ENCODE measurements at regions not wholly inside any gene's neighbourhood (a gene's known extent, or its start where the extent isn't known, plus 50 kb on each side); places are given as distances from the start of the nearest gene placed in this dataset.

GRCh38 chr20:12821249-12821648 lies 187.5 kb upstream of the SPTLC3 start:
- POLR2A ChIA-PET (ENCODE audit: partially characterized antibody): no interaction called here
- no peak overlapping the region for H3K4me2 ChIP-seq (ENCODE audit: insufficient read depth in 1 of 2, low read depth in 2 of 2, low read length in 2 of 2)

More at GRCh38 chr20:12821249-12821648, 187.5 kb upstream of the SPTLC3 start:
- TF ChIP-seq TCF12 (IDR thresholded peaks at IDR 0.05; ENCODE audit: low read depth, low read length) (no peak), GTF2F1 (IDR thresholded peaks at IDR 0.05; ENCODE audit: borderline replicate concordance, low read depth, low read length) (no peak), KDM1A (IDR thresholded peaks at IDR 0.05; ENCODE audit: borderline replicate concordance, low read length) (no peak), GABPA (IDR thresholded peaks at IDR 0.05; ENCODE audit: borderline replicate concordance, insufficient read depth, low read length) (no peak), TBP (IDR thresholded peaks at IDR 0.05; ENCODE audit: low read depth, low read length) (no peak), E2F6 (IDR thresholded peaks at IDR 0.05) (no peak), BCL11A (IDR thresholded peaks at IDR 0.05; ENCODE audit: low read depth in 2 of 2, low read length in 2 of 2) (no peak), SP2 (IDR thresholded peaks at IDR 0.05; ENCODE audit: low read length) (no peak), MAX (IDR thresholded peaks at IDR 0.05) (no peak), POU5F1 (IDR thresholded peaks at IDR 0.05; ENCODE audit: low read depth, low read length) (no peak), FOSL1 (IDR thresholded peaks at IDR 0.05; ENCODE audit: insufficient read depth, low read depth, low read length) (no peak), BRCA1 (IDR thresholded peaks at IDR 0.05; ENCODE audit: low read depth, low read length) (no peak)
- H3K4ac ChIP-seq (replicated peaks; ENCODE audit: insufficient read length, low read depth, low read length): no peak overlapping the region
- H4K8ac ChIP-seq (ENCODE audit: extremely low read depth, insufficient read depth, low read length): no peak overlapping the region
- H2AK5ac ChIP-seq (ENCODE audit: low read depth, low read length): no peak overlapping the region
- H3K79me1 ChIP-seq (ENCODE audit: low read depth, low read length): no peaks in the 10 kb centered on the region
- H3K23ac ChIP-seq (ENCODE audit: insufficient read length): no peak overlapping the region
- H3K79me2 ChIP-seq (ENCODE audit: control insufficient read depth in 1 of 2, insufficient read depth in 2 of 2, low read length in 2 of 2): no peaks in the 10 kb centered on the region
- H3K23me2 ChIP-seq (ENCODE audit: low read depth, low read length): no peaks in the 10 kb centered on the region
- no peak overlapping the region for H3K4me3 ChIP-seq (ENCODE audit: extremely low read depth in 1 of 4, insufficient read depth in 2 of 4, low read depth in 3 of 4, low read length in 4 of 4)
- H3K14ac ChIP-seq (ENCODE audit: insufficient read length): no peak overlapping the region
- H3K4me1 ChIP-seq (replicated peaks in 1 of 4; ENCODE audit: control insufficient read depth in 3 of 4, insufficient read depth in 4 of 4, low read length in 3 of 4): no peaks in the 10 kb centered on the region
- H3K56ac ChIP-seq (replicated peaks; ENCODE audit: insufficient read length, low read depth, low read length): no peak overlapping the region
- H3K9me3 ChIP-seq (ENCODE audit: insufficient read depth in 2 of 2, low read depth in 1 of 2, low read length in 1 of 2): no peaks in the 10 kb centered on the region
- no peak overlapping the region for H2BK12ac ChIP-seq (ENCODE audit: low read depth, low read length)
- no peaks in the 10 kb centered on the region for H4K20me1 ChIP-seq (replicated peaks in 1 of 2; ENCODE audit: control insufficient read depth in 1 of 2, insufficient read depth in 2 of 2, low read length in 2 of 2)
- H2BK20ac ChIP-seq (ENCODE audit: low read length): no peak overlapping the region
- 92% methylated on average over 3 of the region's 3 CpGs; no CpG with 5 or more reads in 1 of the 2 experiments for WGBS, 2 experiments (ENCODE audit: extremely low coverage in 1 of 2, insufficient coverage in 1 of 2, insufficient read length in 1 of 2, insufficient replicate concordance in 2 of 2, low coverage in 1 of 2, low lambda C conversion rate in 2 of 2, missing lambda C conversion rate in 1 of 2)
- H3K27ac ChIP-seq (ENCODE audit: low read depth, low read length): no peak overlapping the region
- no peak overlapping the region for H2BK15ac ChIP-seq (ENCODE audit: low read length)
- H3K18ac ChIP-seq (ENCODE audit: extremely low read depth, low read length): no peak overlapping the region
- no peak for FAIRE-seq
- no peak overlapping the region for H4K5ac ChIP-seq (ENCODE audit: insufficient read length, low read depth, low read length)
- H4K91ac ChIP-seq (replicated peaks; ENCODE audit: insufficient read length, low read length): no peak overlapping the region
- H2BK5ac ChIP-seq (ENCODE audit: low read depth, low read length): no peak overlapping the region
- no peak overlapping the region for H2AFZ ChIP-seq (ENCODE audit: low read length)
- H3K27me3 ChIP-seq (replicated peaks in 1 of 4; ENCODE audit: control insufficient read depth in 3 of 4, extremely low read depth in 1 of 4, insufficient read depth in 3 of 4, low read length in 3 of 4): no peaks in the 10 kb centered on the region
- no peak overlapping the region for H2BK120ac ChIP-seq (replicated peaks; ENCODE audit: low read depth, low read length)
- no peaks in the 10 kb centered on the region for H3K36me3 ChIP-seq (ENCODE audit: control insufficient read depth in 2 of 4, insufficient read depth in 4 of 4, low read length in 3 of 4)
- H3K9ac ChIP-seq (replicated peaks in 1 of 4; ENCODE audit: extremely low read depth in 1 of 4, low read depth in 3 of 4, low read length in 3 of 4): no peak overlapping the region
- CTCF ChIA-PET (ENCODE audit: partially characterized antibody): interaction anchor here (2.6 kb wide), 1 partner anchor 17 kb away, joined by 10 read pairs; no protein-coding TSS in a partner anchor
- no peak for DNase-seq (ENCODE audit: low read depth in 1 of 2, low spot score in 2 of 2)

Measured in H1 (cell line).